IMR-90 (cell line): ENCODE measurements at regions not wholly inside any gene's neighbourhood (a gene's known extent, or its start where the extent isn't known, plus 50 kb on each side); places are given as distances from the start of the nearest gene placed in this dataset.

Source experiments
- BHLHE40 ChIP-seq: fragments of 150-350 bp; IDR thresholded peaks from 2 replicates; pipeline ENCODE4 v1.6.1; 2016; ENCODE audit warnings: mild to moderate bottlenecking, low read depth, low read length
- NFE2L2 ChIP-seq: fragments of 150-350 bp; IDR thresholded peaks from 2 replicates; pipeline ENCODE4 v1.6.1; 2016; ENCODE audit warnings: low read depth, mild to moderate bottlenecking, low read length
- POLR2A ChIP-seq: IDR thresholded peaks from 2 replicates; pipeline ENCODE4 v1.6.1; 2012; ENCODE audit warnings: mild to moderate bottlenecking, low read depth, low read length
- RAD21 ChIP-seq: IDR thresholded peaks from 2 replicates; pipeline ENCODE4 v1.6.1; 2012; ENCODE audit warnings: low read length, improper control_type of control experiment
- TF ChIP-seq, protein P1 (sequence below): fragments of 150-350 bp; IDR thresholded peaks from 2 replicates; pipeline ENCODE4 v1.6.1; 2016; ENCODE audit warnings: low read depth, mild to moderate bottlenecking, low read length, moderate library complexity, borderline replicate concordance
- TF ChIP-seq, protein P2 (sequence below): conservative IDR thresholded peaks from 2 replicates; pipeline ENCODE4 v1.5.1; 2012; ENCODE audit warnings: mild to moderate bottlenecking, low read depth, low read length, improper control_type of control experiment

DNA sequence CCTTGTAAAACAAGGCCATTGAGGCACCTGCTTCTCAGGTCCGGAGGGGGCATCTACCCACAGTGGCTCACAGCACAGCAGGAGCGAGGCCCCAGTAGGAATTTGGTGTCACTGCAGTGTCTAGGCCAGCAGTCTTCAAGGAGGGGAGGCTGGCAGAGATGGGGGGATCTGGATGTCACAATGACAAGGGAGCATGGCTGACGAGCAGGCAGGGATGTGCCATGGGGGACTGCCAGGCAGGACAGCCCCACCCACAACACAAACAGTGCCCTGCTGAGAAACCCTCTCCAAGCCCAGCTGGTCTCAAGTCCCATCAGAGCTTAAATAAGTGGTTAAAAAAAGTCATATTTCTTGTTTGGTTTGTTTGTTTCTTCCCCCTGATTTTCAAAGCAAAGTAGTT, 121.0 kb upstream of the ZNF716 start:
- TF ChIP-seq RAD21 (no peak), POLR2A (no peak), NFE2L2 (no peak), BHLHE40 (no peak)
- TF ChIP-seq, protein P1, sequence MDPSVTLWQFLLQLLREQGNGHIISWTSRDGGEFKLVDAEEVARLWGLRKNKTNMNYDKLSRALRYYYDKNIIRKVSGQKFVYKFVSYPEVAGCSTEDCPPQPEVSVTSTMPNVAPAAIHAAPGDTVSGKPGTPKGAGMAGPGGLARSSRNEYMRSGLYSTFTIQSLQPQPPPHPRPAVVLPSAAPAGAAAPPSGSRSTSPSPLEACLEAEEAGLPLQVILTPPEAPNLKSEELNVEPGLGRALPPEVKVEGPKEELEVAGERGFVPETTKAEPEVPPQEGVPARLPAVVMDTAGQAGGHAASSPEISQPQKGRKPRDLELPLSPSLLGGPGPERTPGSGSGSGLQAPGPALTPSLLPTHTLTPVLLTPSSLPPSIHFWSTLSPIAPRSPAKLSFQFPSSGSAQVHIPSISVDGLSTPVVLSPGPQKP, result no peak
- TF ChIP-seq, protein P2, sequence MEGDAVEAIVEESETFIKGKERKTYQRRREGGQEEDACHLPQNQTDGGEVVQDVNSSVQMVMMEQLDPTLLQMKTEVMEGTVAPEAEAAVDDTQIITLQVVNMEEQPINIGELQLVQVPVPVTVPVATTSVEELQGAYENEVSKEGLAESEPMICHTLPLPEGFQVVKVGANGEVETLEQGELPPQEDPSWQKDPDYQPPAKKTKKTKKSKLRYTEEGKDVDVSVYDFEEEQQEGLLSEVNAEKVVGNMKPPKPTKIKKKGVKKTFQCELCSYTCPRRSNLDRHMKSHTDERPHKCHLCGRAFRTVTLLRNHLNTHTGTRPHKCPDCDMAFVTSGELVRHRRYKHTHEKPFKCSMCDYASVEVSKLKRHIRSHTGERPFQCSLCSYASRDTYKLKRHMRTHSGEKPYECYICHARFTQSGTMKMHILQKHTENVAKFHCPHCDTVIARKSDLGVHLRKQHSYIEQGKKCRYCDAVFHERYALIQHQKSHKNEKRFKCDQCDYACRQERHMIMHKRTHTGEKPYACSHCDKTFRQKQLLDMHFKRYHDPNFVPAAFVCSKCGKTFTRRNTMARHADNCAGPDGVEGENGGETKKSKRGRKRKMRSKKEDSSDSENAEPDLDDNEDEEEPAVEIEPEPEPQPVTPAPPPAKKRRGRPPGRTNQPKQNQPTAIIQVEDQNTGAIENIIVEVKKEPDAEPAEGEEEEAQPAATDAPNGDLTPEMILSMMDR, result no peak
